ENCODE measurements at regions not wholly inside any gene's neighbourhood (a gene's known extent, or its start where the extent isn't known, plus 50 kb on each side); places are given as distances from the start of the nearest gene placed in this dataset.

DNA sequence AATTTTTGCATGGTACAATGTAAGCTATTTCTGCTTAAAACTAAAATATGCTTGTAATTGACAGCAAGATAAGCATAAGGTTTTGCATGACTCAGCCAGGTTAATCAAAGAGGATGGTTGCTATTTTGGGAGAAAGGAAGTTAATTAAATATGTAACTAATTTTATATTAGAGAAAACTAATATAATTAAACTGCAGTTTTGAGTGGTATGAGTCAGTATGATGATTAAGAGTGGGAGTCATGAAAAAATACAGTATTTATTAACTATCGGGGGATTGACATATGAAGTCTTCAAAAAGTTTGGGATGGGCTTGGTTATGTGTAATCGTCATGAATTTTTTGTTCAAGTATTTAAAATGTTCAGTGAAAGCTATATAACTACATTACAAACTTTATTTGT is 54.0 kb upstream of the CDK20 start:
- no peaks in the 10 kb centered on the region for H3K4me1 ChIP-seq (ENCODE audit: control insufficient read depth, insufficient read depth, low read length)
- H3K9me3 Mint-ChIP-seq: no peaks in the 10 kb centered on the region
- no peak overlapping the region for H3K4me3 Mint-ChIP-seq

GRCh38 chr9:88026118-88026479 is 51.8 kb upstream of the CDK20 start:
- no peak overlapping the region for H3K27ac Mint-ChIP-seq

More for the DNA sequence above, 54.0 kb upstream of the CDK20 start:
- Mint-ChIP-seq H3K27me3 (ENCODE audit: insufficient read depth) (no peaks in the 10 kb centered on the region), H3K4me1 (peaks cover 4% of the 10 kb centered on the region), H3K36me3 (ENCODE audit: low read depth) (no peaks in the 10 kb centered on the region), H3K27ac (no peak overlapping the region)
- Histone ChIP-seq H3K27ac (ENCODE audit: low read depth, low read length) (no peak overlapping the region), H3K9ac (ENCODE audit: extremely low read depth, low read length, poor library complexity, severe bottlenecking) (no peak overlapping the region), H3K27me3 (ENCODE audit: control insufficient read depth, insufficient read depth, low read length, poor library complexity, severe bottlenecking) (no peaks in the 10 kb centered on the region), H3K36me3 (ENCODE audit: control insufficient read depth, insufficient read depth, low read length) (no peaks in the 10 kb centered on the region), H3K4me3 (ENCODE audit: low read length) (no peak overlapping the region), H3K9me3 (ENCODE audit: control insufficient read depth, low read length) (no peaks in the 10 kb centered on the region)
- TF ChIP-seq, protein P1, sequence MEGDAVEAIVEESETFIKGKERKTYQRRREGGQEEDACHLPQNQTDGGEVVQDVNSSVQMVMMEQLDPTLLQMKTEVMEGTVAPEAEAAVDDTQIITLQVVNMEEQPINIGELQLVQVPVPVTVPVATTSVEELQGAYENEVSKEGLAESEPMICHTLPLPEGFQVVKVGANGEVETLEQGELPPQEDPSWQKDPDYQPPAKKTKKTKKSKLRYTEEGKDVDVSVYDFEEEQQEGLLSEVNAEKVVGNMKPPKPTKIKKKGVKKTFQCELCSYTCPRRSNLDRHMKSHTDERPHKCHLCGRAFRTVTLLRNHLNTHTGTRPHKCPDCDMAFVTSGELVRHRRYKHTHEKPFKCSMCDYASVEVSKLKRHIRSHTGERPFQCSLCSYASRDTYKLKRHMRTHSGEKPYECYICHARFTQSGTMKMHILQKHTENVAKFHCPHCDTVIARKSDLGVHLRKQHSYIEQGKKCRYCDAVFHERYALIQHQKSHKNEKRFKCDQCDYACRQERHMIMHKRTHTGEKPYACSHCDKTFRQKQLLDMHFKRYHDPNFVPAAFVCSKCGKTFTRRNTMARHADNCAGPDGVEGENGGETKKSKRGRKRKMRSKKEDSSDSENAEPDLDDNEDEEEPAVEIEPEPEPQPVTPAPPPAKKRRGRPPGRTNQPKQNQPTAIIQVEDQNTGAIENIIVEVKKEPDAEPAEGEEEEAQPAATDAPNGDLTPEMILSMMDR (conservative IDR thresholded peaks at IDR 0.05): no peak
- DNase-seq: no peak
- WGBS, 2 experiments (ENCODE audit: insufficient coverage in 1 of 2, insufficient read length in 1 of 2): 100% methylated on average over 1 of the region's 2 CpGs; no CpG with 5 or more reads in 1 of the 2 experiments

GRCh38 chr9:88025411-88026117 is 51.2 kb upstream of the CDK20 start:
- DNase-seq: peak; percentile 60
- H3K9me3 ChIP-seq (ENCODE audit: control insufficient read depth, low read length): no peaks in the 10 kb centered on the region
- no peaks in the 10 kb centered on the region for H3K36me3 Mint-ChIP-seq (ENCODE audit: low read depth)
- TF ChIP-seq, protein P1 (conservative IDR thresholded peaks at IDR 0.05): peak; percentile 29
- H3K27me3 ChIP-seq (ENCODE audit: control insufficient read depth, insufficient read depth, low read length, poor library complexity, severe bottlenecking): no peaks in the 10 kb centered on the region
- H3K27ac Mint-ChIP-seq: no peak overlapping the region
- H3K9me3 Mint-ChIP-seq: no peaks in the 10 kb centered on the region
- no peaks in the 10 kb centered on the region for H3K4me1 ChIP-seq (ENCODE audit: control insufficient read depth, insufficient read depth, low read length)
- no peak overlapping the region for H3K9ac ChIP-seq (ENCODE audit: extremely low read depth, low read length, poor library complexity, severe bottlenecking)
- H3K4me1 Mint-ChIP-seq: peaks cover 4% of the 10 kb centered on the region
- whole genome bisulfite sequencing, 2 experiments (ENCODE audit: insufficient coverage in 1 of 2, insufficient read length in 1 of 2): 68 to 82% methylated on average over 6 to 8 of the region's 8 CpGs
- no peaks in the 10 kb centered on the region for H3K27me3 Mint-ChIP-seq (ENCODE audit: insufficient read depth)
- H3K27ac ChIP-seq (ENCODE audit: low read depth, low read length): no peak overlapping the region
- no peak overlapping the region for H3K4me3 ChIP-seq (ENCODE audit: low read length)
- no peak overlapping the region for H3K4me3 Mint-ChIP-seq
- H3K36me3 ChIP-seq (ENCODE audit: control insufficient read depth, insufficient read depth, low read length): no peaks in the 10 kb centered on the region

More at GRCh38 chr9:88026118-88026479, 51.8 kb upstream of the CDK20 start:
- no peak overlapping the region for H3K4me3 ChIP-seq (ENCODE audit: low read length)
- no peaks in the 10 kb centered on the region for H3K36me3 ChIP-seq (ENCODE audit: control insufficient read depth, insufficient read depth, low read length)
- Mint-ChIP-seq H3K36me3 (ENCODE audit: low read depth) (no peaks in the 10 kb centered on the region), H3K27me3 (ENCODE audit: insufficient read depth) (no peaks in the 10 kb centered on the region), H3K4me1 (peaks cover 4% of the 10 kb centered on the region), H3K4me3 (no peak overlapping the region), H3K9me3 (no peaks in the 10 kb centered on the region)
- H3K4me1 ChIP-seq (ENCODE audit: control insufficient read depth, insufficient read depth, low read length): no peaks in the 10 kb centered on the region
- no peaks in the 10 kb centered on the region for H3K27me3 ChIP-seq (ENCODE audit: control insufficient read depth, insufficient read depth, low read length, poor library complexity, severe bottlenecking)
- H3K9ac ChIP-seq (ENCODE audit: extremely low read depth, low read length, poor library complexity, severe bottlenecking): no peak overlapping the region
- TF ChIP-seq, protein P1 (conservative IDR thresholded peaks at IDR 0.05): no peak
- no peaks in the 10 kb centered on the region for H3K9me3 ChIP-seq (ENCODE audit: control insufficient read depth, low read length)
- 25 to 59% methylated on average over 1 of the region's 1 CpG for WGBS, 2 experiments (ENCODE audit: insufficient coverage in 1 of 2, insufficient read length in 1 of 2)
- DNase-seq: no peak
- no peak overlapping the region for H3K27ac ChIP-seq (ENCODE audit: low read depth, low read length)

All from endodermal cell (in vitro differentiated cells).